CD4-positive, alpha-beta T cell treated with Interleukin-1 beta for 1 hour (primary cell): ENCODE measurements at regions not wholly inside any gene's neighbourhood (a gene's known extent, or its start where the extent isn't known, plus 50 kb on each side); places are given as distances from the start of the nearest gene placed in this dataset.

Source experiments
- DNase-seq, 2 donors: peaks; one replicate each; pipeline ENCODE4 v3.0.0-alpha.2; 2020 to 2022

GRCh38 chr2:2392332-2392731, 61.3 kb upstream of the MYT1L start:
- no peak for DNase-seq

- no peak for DNase-seq
These were observed 58.1 kb upstream of the MYT1L start for GRCh38 chr2:2389215-2389614.
